RWPE2 (cell line): ENCODE measurements at regions not wholly inside any gene's neighbourhood (a gene's known extent, or its start where the extent isn't known, plus 50 kb on each side); places are given as distances from the start of the nearest gene placed in this dataset.

Experiments used
- ATAC-seq: fragments of 200-7000 bp; cut with Tn5 transposase; 3 replicates; pipeline ENCODE4 v1.9.1; 2021; ENCODE audit warnings: low read depth
- DNase-seq: peaks from one replicate; pipeline ENCODE4 v3.0.0-alpha.2; 2020; ENCODE audit warnings: low spot score
- H3K27ac ChIP-seq: fragments of 450-650 bp; 2 replicates; pipeline ENCODE4 v1.5.1; 2017; ENCODE audit warnings: mild to moderate bottlenecking; ENCODE audit not compliant: poor library complexity, severe bottlenecking
- H3K27me3 ChIP-seq: fragments of 250-450 bp; sonication (Bioruptor Pico); 2 replicates; pipeline ENCODE4 v1.5.1; 2021; ENCODE audit warnings: mild to moderate bottlenecking, moderate library complexity; ENCODE audit not compliant: insufficient read depth, poor library complexity, severe bottlenecking
- H3K36me3 ChIP-seq: fragments of 250-450 bp; sonication (Bioruptor Pico); 2 replicates; pipeline ENCODE4 v1.5.1; 2020; ENCODE audit warnings: low read depth, mild to moderate bottlenecking, moderate library complexity
- H3K4me1 ChIP-seq: fragments of 250-450 bp; sonication (Bioruptor Pico); 2 replicates; pipeline ENCODE4 v1.5.1; 2021; ENCODE audit warnings: mild to moderate bottlenecking, moderate library complexity; ENCODE audit not compliant: insufficient read depth, poor library complexity, severe bottlenecking
- H3K4me3 ChIP-seq: fragments of 250-450 bp; sonication (Bioruptor Pico); 2 replicates; pipeline ENCODE4 v1.5.1; 2021; ENCODE audit warnings: mild to moderate bottlenecking, moderate library complexity; ENCODE audit not compliant: severe bottlenecking
- H3K9me3 ChIP-seq: fragments of 250-450 bp; sonication (Bioruptor Pico); 2 replicates; pipeline ENCODE4 v1.5.1; 2021; ENCODE audit warnings: mild to moderate bottlenecking, moderate library complexity; ENCODE audit not compliant: severe bottlenecking
- TF ChIP-seq, protein P1 (sequence below): fragments of 450-650 bp; IDR thresholded peaks from one replicate; pipeline ENCODE4 v1.5.1; 2017; ENCODE audit warnings: mild to moderate bottlenecking, moderate library complexity; ENCODE audit not compliant: poor library complexity, severe bottlenecking

DNA sequence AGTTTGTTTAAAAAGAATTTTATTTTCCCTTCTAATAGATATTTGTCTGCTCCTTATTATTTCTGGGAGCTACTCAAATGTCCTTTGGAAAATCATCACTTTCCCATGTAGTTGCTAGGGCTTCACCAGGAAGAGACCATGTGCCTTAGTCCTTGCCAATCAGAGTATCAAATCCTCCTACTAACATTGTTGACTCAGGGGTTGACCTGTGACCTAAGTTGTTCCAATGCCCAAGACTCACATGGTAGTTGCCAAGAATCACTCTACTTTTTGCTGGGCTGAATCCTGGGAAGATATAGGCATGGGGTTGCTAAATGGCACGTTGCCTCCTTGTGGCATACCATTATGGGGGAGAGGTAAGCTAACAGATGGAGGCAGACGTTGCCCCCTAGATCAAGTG is 58.2 kb upstream of the FOXD3 start:
- Histone ChIP-seq H3K36me3 (no peaks in the 10 kb centered on the region), H3K9me3 (no peaks in the 10 kb centered on the region), H3K27ac (no peak overlapping the region), H3K4me1 (no peaks in the 10 kb centered on the region), H3K4me3 (no peak overlapping the region), H3K27me3 (no peaks in the 10 kb centered on the region)
- DNase-seq (no peak), ATAC-seq (no peak)
- TF ChIP-seq, protein P1, sequence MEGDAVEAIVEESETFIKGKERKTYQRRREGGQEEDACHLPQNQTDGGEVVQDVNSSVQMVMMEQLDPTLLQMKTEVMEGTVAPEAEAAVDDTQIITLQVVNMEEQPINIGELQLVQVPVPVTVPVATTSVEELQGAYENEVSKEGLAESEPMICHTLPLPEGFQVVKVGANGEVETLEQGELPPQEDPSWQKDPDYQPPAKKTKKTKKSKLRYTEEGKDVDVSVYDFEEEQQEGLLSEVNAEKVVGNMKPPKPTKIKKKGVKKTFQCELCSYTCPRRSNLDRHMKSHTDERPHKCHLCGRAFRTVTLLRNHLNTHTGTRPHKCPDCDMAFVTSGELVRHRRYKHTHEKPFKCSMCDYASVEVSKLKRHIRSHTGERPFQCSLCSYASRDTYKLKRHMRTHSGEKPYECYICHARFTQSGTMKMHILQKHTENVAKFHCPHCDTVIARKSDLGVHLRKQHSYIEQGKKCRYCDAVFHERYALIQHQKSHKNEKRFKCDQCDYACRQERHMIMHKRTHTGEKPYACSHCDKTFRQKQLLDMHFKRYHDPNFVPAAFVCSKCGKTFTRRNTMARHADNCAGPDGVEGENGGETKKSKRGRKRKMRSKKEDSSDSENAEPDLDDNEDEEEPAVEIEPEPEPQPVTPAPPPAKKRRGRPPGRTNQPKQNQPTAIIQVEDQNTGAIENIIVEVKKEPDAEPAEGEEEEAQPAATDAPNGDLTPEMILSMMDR: no peak

DNA sequence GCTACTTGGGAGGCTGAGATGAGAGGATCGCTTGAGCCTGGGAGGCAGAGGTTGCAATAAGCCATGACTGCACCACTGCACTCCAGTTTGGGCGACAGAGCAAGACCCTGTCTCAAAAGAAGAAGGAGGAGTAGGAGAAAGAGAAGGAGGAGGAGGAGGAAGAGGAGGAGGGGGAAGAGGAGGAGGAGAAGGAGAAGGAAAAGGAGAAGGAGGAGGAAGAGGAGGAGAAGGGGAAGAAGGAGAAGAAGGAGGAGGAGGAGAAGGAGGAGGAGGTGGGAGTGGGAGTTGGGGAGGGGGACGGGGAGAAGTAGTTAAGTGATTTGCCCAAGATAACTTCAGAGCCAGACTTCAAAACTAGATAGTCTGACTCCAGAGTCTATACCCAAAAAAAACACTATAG is 55.5 kb upstream of the FOXD3 start:
- H3K4me3 ChIP-seq: no peak overlapping the region

DNA sequence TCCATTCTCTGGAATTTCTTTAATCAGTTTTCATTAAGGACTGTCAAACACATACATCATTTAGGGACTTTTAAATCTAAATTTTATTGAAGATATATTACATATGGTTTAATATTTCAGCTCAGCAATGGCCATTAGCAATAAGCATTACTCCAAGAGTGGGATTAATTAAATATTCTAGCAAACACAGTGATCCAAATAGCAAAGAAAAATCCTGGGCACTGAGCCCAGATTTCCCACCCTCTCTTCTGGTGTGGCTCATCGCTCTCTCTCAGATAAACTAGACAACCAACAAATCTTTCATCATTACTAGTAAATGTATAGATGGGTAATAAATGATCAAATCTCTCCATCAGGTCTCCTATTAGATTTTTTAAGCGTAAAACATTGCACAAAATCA is 53.5 kb upstream of the FOXD3 start:
- ATAC-seq (no peak), DNase-seq (no peak)
- Histone ChIP-seq H3K9me3 (no peaks in the 10 kb centered on the region), H3K36me3 (no peaks in the 10 kb centered on the region), H3K4me1 (no peaks in the 10 kb centered on the region), H3K27me3 (no peaks in the 10 kb centered on the region), H3K4me3 (no peak overlapping the region), H3K27ac (no peak overlapping the region)
- TF ChIP-seq, protein P1: no peak

More for the DNA sequence above, 55.5 kb upstream of the FOXD3 start:
- no peak overlapping the region for H3K27ac ChIP-seq
- H3K36me3 ChIP-seq: no peaks in the 10 kb centered on the region
- H3K4me1 ChIP-seq: no peaks in the 10 kb centered on the region
- H3K9me3 ChIP-seq: no peaks in the 10 kb centered on the region
- DNase-seq (no peak), ATAC-seq (no peak)
- TF ChIP-seq, protein P1: no peak
- no peaks in the 10 kb centered on the region for H3K27me3 ChIP-seq

DNA sequence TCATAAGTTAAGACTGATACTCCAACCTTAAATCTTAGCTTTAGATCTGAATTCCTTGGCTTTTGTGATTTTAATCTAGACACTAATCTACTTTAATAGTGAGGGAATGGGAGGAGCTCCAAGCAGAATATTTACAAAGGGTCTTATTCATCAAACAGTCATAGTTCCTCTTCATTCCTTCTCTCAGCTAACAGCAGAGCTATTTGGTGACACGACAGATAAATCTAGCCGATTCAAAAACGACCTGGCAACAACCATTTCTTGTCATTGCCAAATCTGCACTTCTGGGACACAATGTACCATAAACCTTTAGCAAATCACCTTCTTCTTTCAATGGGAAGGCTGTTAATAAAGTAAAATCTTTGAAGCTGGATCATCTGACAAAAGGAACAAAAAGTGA is 52.8 kb upstream of the FOXD3 start:
- Histone ChIP-seq H3K27ac (no peak overlapping the region), H3K27me3 (peaks cover 5% of the 10 kb centered on the region), H3K9me3 (no peaks in the 10 kb centered on the region), H3K36me3 (no peaks in the 10 kb centered on the region), H3K4me3 (no peak overlapping the region), H3K4me1 (no peaks in the 10 kb centered on the region)
- ATAC-seq (peak; percentile 42; the same call in 2 of the 3 replicates), DNase-seq (no peak)
- TF ChIP-seq, protein P1: no peak
